Naive thymus-derived CD8-positive, alpha-beta T cell (primary cell): ENCODE measurements at regions not wholly inside any gene's neighbourhood (a gene's known extent, or its start where the extent isn't known, plus 50 kb on each side); places are given as distances from the start of the nearest gene placed in this dataset.
A peak's percentile ranks its signal among the peaks of the same experiment; 100 is the strongest.
"Not testable (repeated sequence)": the region's sequence is repeated elsewhere in the genome, so short reads cannot be mapped to it uniquely, and the experiment has no call there.

ENCODE experiments used
- ATAC-seq, 2 donors: fragments of 150-1000 bp; cut with Tn5 transposase in 1 of 2; sonication (Bioruptor Pico), chemical (Tn5 transposase) in 1 of 2; 1 replicate in 1 of 2; 2 replicates in 1 of 2; pipeline ENCODE4 v1.10.0; 2021; ENCODE audit warnings: mild to moderate bottlenecking in 2 of 2, moderate library complexity in 2 of 2
- POLR2A ChIA-PET: fragments of 350-600 bp; sonication (Branson Sonifier 250); formaldehyde crosslinking; loops from one replicate; lab custom pipeline; 2021; ENCODE audit warnings: antibody characterized with exemption; lab: Charles Lee
- DNase-seq, 10 donors: peaks; one replicate each; pipeline versions ENCODE4 v3.0.0 to v3.0.0-alpha.2; 2020 to 2022
- H3K27ac Mint-ChIP-seq, 10 donors: one replicate each; pipeline ENCODE4 v1.8.0; 2020 to 2022; ENCODE audit warnings: mild to moderate bottlenecking in 10 of 10, mixed read lengths in 10 of 10, moderate library complexity in 4 of 10, inconsistent platforms in 1 of 10
- H3K27me3 Mint-ChIP-seq, 5 donors: one replicate each; pipeline ENCODE4 v1.8.0; 2021 to 2022; ENCODE audit warnings: mixed read lengths in 5 of 5
- H3K36me3 Mint-ChIP-seq, 3 donors: one replicate each; pipeline ENCODE4 v1.8.0; 2020 to 2022; ENCODE audit warnings: mixed read lengths in 3 of 3, mild to moderate bottlenecking in 2 of 3, inconsistent platforms in 1 of 3
- H3K4me1 Mint-ChIP-seq, 4 donors: one replicate each; pipeline ENCODE4 v1.8.0; 2021 to 2022; ENCODE audit warnings: mixed read lengths in 4 of 4
- H3K4me3 Mint-ChIP-seq, 10 donors: one replicate each; pipeline ENCODE4 v1.8.0; 2020 to 2022; ENCODE audit warnings: mild to moderate bottlenecking in 10 of 10, mixed read lengths in 10 of 10, moderate library complexity in 6 of 10, inconsistent platforms in 1 of 10
- H3K9me3 Mint-ChIP-seq, 9 donors: one replicate each; pipeline ENCODE4 v1.8.0; 2020 to 2022; ENCODE audit warnings: mixed read lengths in 9 of 9, mild to moderate bottlenecking in 3 of 9, inconsistent platforms in 1 of 9, moderate library complexity in 1 of 9

- DNase-seq (no peak), ATAC-seq (no peak)
- POLR2A ChIA-PET: no interaction called here
- H3K9me3 Mint-ChIP-seq: peaks cover 0 to 3% (median 0%) of the 10 kb centered on the region in 9 donors
- no peaks in the 10 kb centered on the region for H3K36me3 Mint-ChIP-seq
- no peak overlapping the region for H3K4me3 Mint-ChIP-seq
- H3K4me1 Mint-ChIP-seq: peaks cover 9 to 19% (median 12%) of the 10 kb centered on the region in 4 donors
- H3K27me3 Mint-ChIP-seq: no peaks in the 10 kb centered on the region
- no peak overlapping the region for H3K27ac Mint-ChIP-seq
These were observed 225.5 kb upstream of the STT3B start for GRCh38 chr3:31307131-31307785.

- H3K4me1 Mint-ChIP-seq: peaks cover 11 to 24% (median 14%) of the 10 kb centered on the region in 4 donors
- H3K36me3 Mint-ChIP-seq: peaks cover 0 to 19% (median 2%) of the 10 kb centered on the region in 3 donors
- POLR2A ChIA-PET: no interaction called here
- no peak for DNase-seq
- no peaks in the 10 kb centered on the region for H3K27me3 Mint-ChIP-seq
- peak overlapping the region in 1 of 10 donors; percentile 35 for H3K27ac Mint-ChIP-seq
- peaks cover 0 to 22% (median 11%) of the 10 kb centered on the region in 9 donors for H3K9me3 Mint-ChIP-seq
- H3K4me3 Mint-ChIP-seq: no peak overlapping the region
- no peak for ATAC-seq
These were observed 221.2 kb upstream of the STT3B start for GRCh38 chr3:31311559-31311958.

- ATAC-seq (no peak), DNase-seq (no peak)
- H3K27ac Mint-ChIP-seq: peak overlapping the region in 1 of 10 donors; percentile 40
- peaks cover 11 to 24% (median 14%) of the 10 kb centered on the region in 4 donors for H3K4me1 Mint-ChIP-seq
- H3K9me3 Mint-ChIP-seq: peaks cover 0 to 26% (median 13%) of the 10 kb centered on the region in 9 donors
- no peak overlapping the region for H3K4me3 Mint-ChIP-seq
- H3K36me3 Mint-ChIP-seq: peaks cover 0 to 19% (median 2%) of the 10 kb centered on the region in 3 donors
- POLR2A ChIA-PET: no interaction called here
- H3K27me3 Mint-ChIP-seq: no peaks in the 10 kb centered on the region
These were observed 220.3 kb upstream of the STT3B start for GRCh38 chr3:31312400-31312799.

DNA sequence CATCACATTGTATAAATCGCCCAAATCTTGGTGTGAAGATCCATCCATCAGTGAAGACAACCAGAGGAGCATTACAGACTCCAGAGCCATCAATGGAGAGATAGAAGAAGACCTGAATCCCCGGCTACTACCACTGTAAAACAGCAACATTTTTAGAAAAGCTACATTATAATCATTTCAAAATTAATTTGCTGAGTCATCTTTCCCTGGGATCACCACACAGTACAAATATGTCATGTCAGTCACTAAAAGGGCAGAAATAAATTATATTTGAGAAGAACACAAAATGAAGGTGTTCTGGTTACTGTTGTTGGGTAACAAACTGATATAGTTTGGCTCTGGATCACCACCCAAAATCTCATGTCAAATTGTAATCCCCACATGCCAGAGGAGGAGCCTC lies 218.5 kb upstream of the STT3B start:
- POLR2A ChIA-PET: no interaction called here
- ATAC-seq: no peak
- Mint-ChIP-seq H3K27me3 (no peaks in the 10 kb centered on the region), H3K36me3 (peaks cover 0 to 19% (median 2%) of the 10 kb centered on the region in 3 donors), H3K27ac (no peak overlapping the region), H3K4me3 (no peak overlapping the region), H3K4me1 (peaks cover 8 to 18% (median 10%) of the 10 kb centered on the region in 4 donors), H3K9me3 (peaks cover 0 to 26% (median 13%) of the 10 kb centered on the region in 9 donors)
- no peak for DNase-seq

DNA sequence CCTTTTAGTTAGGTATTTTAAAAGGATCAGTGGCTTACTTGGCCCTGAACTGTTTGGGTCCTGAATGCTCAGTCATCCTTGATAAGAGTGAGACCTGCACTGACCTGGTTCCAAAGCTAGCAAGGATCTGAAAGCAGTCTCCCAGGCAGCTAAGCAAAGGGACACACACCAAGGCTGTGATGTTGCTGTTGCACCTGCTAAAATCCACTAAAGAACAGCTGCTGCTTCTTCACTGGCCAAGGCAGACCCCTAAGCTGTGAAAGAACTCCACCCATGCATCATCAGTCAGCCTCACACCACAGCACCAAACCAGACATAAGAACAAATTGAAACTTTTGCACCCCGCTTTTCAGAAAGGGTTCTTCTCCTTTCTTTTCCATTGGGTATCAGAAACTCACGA lies 213.4 kb upstream of the STT3B start:
- peaks cover 0 to 11% (median 3%) of the 10 kb centered on the region in 4 donors for H3K4me1 Mint-ChIP-seq
- no peak for ATAC-seq
- DNase-seq: no peak
- no peak overlapping the region for H3K4me3 Mint-ChIP-seq
- peaks cover 0 to 22% (median 13%) of the 10 kb centered on the region in 9 donors for H3K9me3 Mint-ChIP-seq
- no peak overlapping the region for H3K27ac Mint-ChIP-seq
- POLR2A ChIA-PET: no interaction called here
- no peaks in the 10 kb centered on the region for H3K27me3 Mint-ChIP-seq
- peaks cover 0 to 15% (median 2%) of the 10 kb centered on the region in 3 donors for H3K36me3 Mint-ChIP-seq

DNA sequence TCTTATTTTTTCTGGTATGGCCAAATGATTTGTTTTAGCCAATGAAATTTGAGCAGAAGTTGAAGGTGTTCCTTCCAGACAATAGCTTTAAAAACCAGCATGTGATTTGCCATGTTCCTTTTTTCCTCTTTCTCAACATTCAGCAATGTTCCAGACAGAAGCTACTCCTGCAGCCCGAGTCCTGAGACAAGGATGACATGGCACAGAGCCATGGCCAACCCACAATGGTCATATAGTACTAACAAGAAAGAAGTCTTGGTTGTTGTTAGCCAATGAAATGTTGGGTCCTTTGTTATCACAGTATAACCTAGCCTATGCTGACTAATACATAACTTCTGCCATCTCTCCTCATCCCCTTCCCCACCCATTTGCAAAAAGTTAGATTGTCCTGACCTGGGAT lies 211.1 kb upstream of the STT3B start:
- no peak for ATAC-seq
- Mint-ChIP-seq H3K36me3 (no peaks in the 10 kb centered on the region), H3K4me3 (no peak overlapping the region), H3K27ac (no peak overlapping the region), H3K9me3 (peaks cover 0 to 9% (median 2%) of the 10 kb centered on the region in 9 donors), H3K27me3 (no peaks in the 10 kb centered on the region), H3K4me1 (peaks cover 0 to 11% (median 3%) of the 10 kb centered on the region in 4 donors)
- DNase-seq: no peak
- POLR2A ChIA-PET: no interaction called here

GRCh38 chr3:31322460-31322859 lies 210.3 kb upstream of the STT3B start:
- H3K27me3 Mint-ChIP-seq: no peaks in the 10 kb centered on the region

DNA sequence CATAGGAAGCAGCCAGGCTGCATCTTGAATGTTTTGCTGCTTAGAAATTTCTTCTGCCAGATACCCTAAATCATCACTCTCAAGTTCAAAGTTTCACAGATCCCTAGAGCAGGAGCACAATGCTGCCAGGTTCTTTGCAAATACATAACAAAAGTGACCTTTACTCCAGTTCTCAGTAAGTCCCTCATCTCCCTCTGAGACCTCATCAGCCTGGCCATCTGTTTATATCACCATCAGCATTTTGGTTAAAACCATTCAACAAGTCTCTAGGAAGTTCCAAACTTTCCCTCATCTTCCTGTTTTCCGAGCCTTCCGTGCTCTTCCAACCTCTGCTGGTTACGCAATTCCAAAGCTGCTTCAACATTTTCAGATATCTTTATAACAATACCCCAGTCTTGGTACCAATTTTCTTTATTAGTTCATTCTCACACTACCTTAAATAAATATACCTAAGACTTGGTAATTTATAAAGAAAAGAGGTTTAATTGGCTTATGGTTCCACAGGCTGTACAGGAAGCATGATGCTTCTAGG lies 204.8 kb upstream of the STT3B start:
- H3K27me3 Mint-ChIP-seq, H3K4me3 Mint-ChIP-seq, H3K4me1 Mint-ChIP-seq, ATAC-seq, DNase-seq, H3K27ac Mint-ChIP-seq, POLR2A ChIA-PET: not testable (repeated sequence)
- H3K9me3 Mint-ChIP-seq: peaks cover 0 to 21% (median 10%) of the 10 kb centered on the region in 9 donors
- peaks cover 0 to 12% (median 0%) of the 10 kb centered on the region in 3 donors for H3K36me3 Mint-ChIP-seq

More at GRCh38 chr3:31322460-31322859, 210.3 kb upstream of the STT3B start:
- ATAC-seq (no peak), DNase-seq (no peak)
- Mint-ChIP-seq H3K9me3 (peaks cover 0 to 5% (median 1%) of the 10 kb centered on the region in 9 donors), H3K36me3 (no peaks in the 10 kb centered on the region), H3K4me3 (no peak overlapping the region), H3K27ac (no peak overlapping the region), H3K4me1 (peaks cover 0 to 11% (median 3%) of the 10 kb centered on the region in 4 donors)
- POLR2A ChIA-PET: no interaction called here

GRCh38 chr3:31331278-31331677 lies 201.4 kb upstream of the STT3B start:
- H3K27ac Mint-ChIP-seq: no peak overlapping the region
- peaks cover 0 to 16% (median 9%) of the 10 kb centered on the region in 3 donors for H3K36me3 Mint-ChIP-seq
- POLR2A ChIA-PET: no interaction called here

GRCh38 chr3:31341130-31341529 lies 191.6 kb upstream of the STT3B start:
- POLR2A ChIA-PET: no interaction called here
- H3K27me3 Mint-ChIP-seq: no peaks in the 10 kb centered on the region
- H3K9me3 Mint-ChIP-seq: peaks cover 0 to 33% (median 9%) of the 10 kb centered on the region in 9 donors
- no peak overlapping the region for H3K4me3 Mint-ChIP-seq
- H3K4me1 Mint-ChIP-seq: peaks cover 0 to 4% (median 0%) of the 10 kb centered on the region in 4 donors
- H3K36me3 Mint-ChIP-seq: peaks cover 0 to 33% (median 7%) of the 10 kb centered on the region in 3 donors
- DNase-seq (no peak), ATAC-seq (no peak)
- H3K27ac Mint-ChIP-seq: no peak overlapping the region

More at GRCh38 chr3:31331278-31331677, 201.4 kb upstream of the STT3B start:
- no peaks in the 10 kb centered on the region for H3K27me3 Mint-ChIP-seq
- peaks cover 0 to 25% (median 16%) of the 10 kb centered on the region in 9 donors for H3K9me3 Mint-ChIP-seq
- DNase-seq (no peak), ATAC-seq (no peak)
- H3K4me3 Mint-ChIP-seq: no peak overlapping the region
- H3K4me1 Mint-ChIP-seq: no peaks in the 10 kb centered on the region

- Mint-ChIP-seq H3K9me3 (peaks cover 0 to 33% (median 9%) of the 10 kb centered on the region in 9 donors), H3K4me3 (no peak overlapping the region), H3K36me3 (peaks cover 0 to 36% (median 7%) of the 10 kb centered on the region in 3 donors), H3K27ac (no peak overlapping the region), H3K4me1 (peaks cover 0 to 4% (median 0%) of the 10 kb centered on the region in 4 donors), H3K27me3 (no peaks in the 10 kb centered on the region)
- ATAC-seq (no peak), DNase-seq (no peak)
- POLR2A ChIA-PET: no interaction called here
These were observed 189.7 kb upstream of the STT3B start for GRCh38 chr3:31343075-31343474.

DNA sequence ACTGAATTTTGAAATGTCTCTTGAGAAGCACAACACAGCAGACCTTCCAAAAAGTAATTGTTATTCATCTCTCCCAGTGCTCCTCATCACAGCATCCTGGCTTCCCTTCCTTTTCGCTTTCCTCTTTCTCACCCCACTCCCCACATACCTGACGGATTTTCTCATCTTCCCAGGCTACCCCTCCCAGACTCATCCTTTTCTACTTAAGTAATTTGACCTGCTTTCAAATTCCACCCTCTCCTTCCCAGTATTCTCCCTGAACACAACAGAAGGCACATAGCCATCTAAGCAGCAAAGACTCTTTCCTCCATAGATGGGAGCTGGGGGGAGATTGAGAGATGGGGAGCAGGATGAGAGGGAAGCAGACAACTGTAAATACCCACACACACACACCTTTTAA lies 187.1 kb upstream of the STT3B start:
- Mint-ChIP-seq H3K9me3 (peaks cover 0 to 33% (median 9%) of the 10 kb centered on the region in 9 donors), H3K27me3 (no peaks in the 10 kb centered on the region), H3K27ac (no peak overlapping the region), H3K4me3 (no peak overlapping the region), H3K36me3 (peaks cover 0 to 36% (median 7%) of the 10 kb centered on the region in 3 donors), H3K4me1 (peaks cover 0 to 3% (median 0%) of the 10 kb centered on the region in 4 donors)
- ATAC-seq (no peak), DNase-seq (no peak)
- POLR2A ChIA-PET: no interaction called here

GRCh38 chr3:31346542-31346979 lies 186.2 kb upstream of the STT3B start:
- H3K27ac Mint-ChIP-seq: no peak overlapping the region
- POLR2A ChIA-PET: no interaction called here
- no peaks in the 10 kb centered on the region for H3K27me3 Mint-ChIP-seq
- H3K4me3 Mint-ChIP-seq: no peak overlapping the region
- peaks cover 0 to 33% (median 9%) of the 10 kb centered on the region in 9 donors for H3K9me3 Mint-ChIP-seq
- no peak for DNase-seq
- H3K4me1 Mint-ChIP-seq: peaks cover 0 to 3% (median 0%) of the 10 kb centered on the region in 4 donors
- H3K36me3 Mint-ChIP-seq: peaks cover 0 to 36% (median 7%) of the 10 kb centered on the region in 3 donors
- no peak for ATAC-seq
